H1 (cell line): ENCODE measurements at regions not wholly inside any gene's neighbourhood (a gene's known extent, or its start where the extent isn't known, plus 50 kb on each side); places are given as distances from the start of the nearest gene placed in this dataset.

Experiments used
- EZH2 ChIP-seq: fragments of 200-600 bp; sonication (generic); IDR thresholded peaks from 2 replicates; pipeline ENCODE4 v1.7.1; 2012; ENCODE audit warnings: low read depth, mild to moderate bottlenecking, moderate library complexity, low read length, inconsistent platforms; ENCODE audit not compliant: severe bottlenecking
- PHF8 ChIP-seq: fragments of 200-600 bp; sonication (generic); conservative IDR thresholded peaks from 2 replicates; pipeline ENCODE4 v1.7.1; 2012; ENCODE audit warnings: low read depth, mild to moderate bottlenecking, inconsistent platforms, low read length, moderate library complexity
- POU5F1 ChIP-seq: IDR thresholded peaks from 2 replicates; pipeline ENCODE4 v1.6.1; 2011; ENCODE audit warnings: low read depth, mild to moderate bottlenecking, low read length, moderate library complexity
- SP1 ChIP-seq: IDR thresholded peaks from 2 replicates; pipeline ENCODE4 v1.6.1; 2011; ENCODE audit warnings: low read depth, low read length
- SUZ12 ChIP-seq: fragments of 200-600 bp; sonication (generic); IDR thresholded peaks from 2 replicates; pipeline ENCODE4 v1.6.1; 2012; ENCODE audit warnings: mild to moderate bottlenecking, inconsistent platforms, low read length, moderate library complexity, mixed read lengths
- TAF1 ChIP-seq: IDR thresholded peaks from 2 replicates; pipeline ENCODE4 v1.6.1; 2011; ENCODE audit warnings: mild to moderate bottlenecking, low read depth, low read length
- YY1 ChIP-seq: IDR thresholded peaks from 2 replicates; pipeline ENCODE4 v1.6.1; 2011; ENCODE audit warnings: low read depth, mild to moderate bottlenecking, low read length
- TF ChIP-seq, protein P1 (sequence below), 3 experiments: IDR thresholded peaks; 1 replicate in 2 of 3; 2 replicates in 1 of 3; pipeline versions ENCODE4 v1.5.1 to v1.6.1; 2011; ENCODE audit warnings: low read length in 3 of 3, mild to moderate bottlenecking in 3 of 3, inconsistent platforms in 2 of 3, low read depth in 1 of 3, moderate library complexity in 1 of 3; ENCODE audit not compliant: insufficient read depth in 1 of 3; ENCODE audit errors: control extremely low read depth in 1 of 3
- TF ChIP-seq, protein P2 (sequence below): IDR thresholded peaks from 2 replicates; pipeline ENCODE4 v1.6.1; 2012; ENCODE audit warnings: inconsistent platforms

DNA sequence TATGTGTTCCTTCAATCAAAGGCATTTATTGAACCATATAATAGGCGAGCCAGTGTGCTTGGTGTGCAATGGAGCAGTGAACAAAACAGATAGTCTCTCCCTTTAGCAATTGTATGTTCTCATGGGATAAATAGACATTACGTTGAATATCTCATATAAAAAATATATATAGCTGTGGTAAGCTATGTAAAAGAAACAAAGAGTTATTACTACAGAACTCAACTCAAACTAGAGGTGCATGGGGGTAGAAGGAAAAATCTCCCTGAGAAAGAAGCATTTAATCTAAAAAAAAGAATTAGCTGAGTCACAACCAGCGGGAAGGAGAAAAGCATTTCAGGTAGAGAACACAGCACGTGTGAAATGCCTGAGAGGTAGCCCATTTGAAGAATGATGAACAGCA, 919.3 kb downstream of the CDH11 start:
- TF ChIP-seq, protein P1, sequence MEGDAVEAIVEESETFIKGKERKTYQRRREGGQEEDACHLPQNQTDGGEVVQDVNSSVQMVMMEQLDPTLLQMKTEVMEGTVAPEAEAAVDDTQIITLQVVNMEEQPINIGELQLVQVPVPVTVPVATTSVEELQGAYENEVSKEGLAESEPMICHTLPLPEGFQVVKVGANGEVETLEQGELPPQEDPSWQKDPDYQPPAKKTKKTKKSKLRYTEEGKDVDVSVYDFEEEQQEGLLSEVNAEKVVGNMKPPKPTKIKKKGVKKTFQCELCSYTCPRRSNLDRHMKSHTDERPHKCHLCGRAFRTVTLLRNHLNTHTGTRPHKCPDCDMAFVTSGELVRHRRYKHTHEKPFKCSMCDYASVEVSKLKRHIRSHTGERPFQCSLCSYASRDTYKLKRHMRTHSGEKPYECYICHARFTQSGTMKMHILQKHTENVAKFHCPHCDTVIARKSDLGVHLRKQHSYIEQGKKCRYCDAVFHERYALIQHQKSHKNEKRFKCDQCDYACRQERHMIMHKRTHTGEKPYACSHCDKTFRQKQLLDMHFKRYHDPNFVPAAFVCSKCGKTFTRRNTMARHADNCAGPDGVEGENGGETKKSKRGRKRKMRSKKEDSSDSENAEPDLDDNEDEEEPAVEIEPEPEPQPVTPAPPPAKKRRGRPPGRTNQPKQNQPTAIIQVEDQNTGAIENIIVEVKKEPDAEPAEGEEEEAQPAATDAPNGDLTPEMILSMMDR (IDR thresholded peaks at IDR 0.05; ENCODE audit: control extremely low read depth in 1 of 3, insufficient read depth in 1 of 3, low read depth in 1 of 3, low read length in 3 of 3): no peak
- TF ChIP-seq, protein P2, sequence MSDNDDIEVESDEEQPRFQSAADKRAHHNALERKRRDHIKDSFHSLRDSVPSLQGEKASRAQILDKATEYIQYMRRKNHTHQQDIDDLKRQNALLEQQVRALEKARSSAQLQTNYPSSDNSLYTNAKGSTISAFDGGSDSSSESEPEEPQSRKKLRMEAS: no peak
- TF ChIP-seq TAF1 (no peak), SUZ12 (no peak), PHF8 (no peak), EZH2 (no peak), POU5F1 (no peak), SP1 (no peak), YY1 (no peak)
